Breast epithelium (tissue), 4 donors: ENCODE measurements at regions not wholly inside any gene's neighbourhood (a gene's known extent, or its start where the extent isn't known, plus 50 kb on each side); places are given as distances from the start of the nearest gene placed in this dataset.

ENCODE experiments used
- DNase-seq, 2 donors: peaks; one replicate each; pipeline ENCODE4 v3.0.0-alpha.2; 2019; ENCODE audit warnings: low spot score in 2 of 2
- H3K27ac ChIP-seq, 2 donors: fragments of 200-600 bp; sonication (generic) in 1 of 2; one replicate each; pipeline ENCODE4 v1.5.1; 2016 to 2019; ENCODE audit warnings: mild to moderate bottlenecking in 1 of 2
- H3K27me3 ChIP-seq, 2 donors: fragments of 200-600 bp; sonication (generic) in 1 of 2; one replicate each; pipeline versions ENCODE4 v1.5.1 to v1.6.0; 2017 to 2019; ENCODE audit warnings: control low read depth in 1 of 2, mild to moderate bottlenecking in 1 of 2
- H3K36me3 ChIP-seq: fragments of 200-600 bp; one replicate; pipeline ENCODE4 v1.5.1; 2019
- H3K4me1 ChIP-seq, 2 donors: fragments of 200-600 bp; sonication (generic); one replicate each; pipeline ENCODE4 v1.5.1; 2016 to 2019; ENCODE audit warnings: control low read depth in 1 of 2
- H3K4me3 ChIP-seq, 3 donors: fragments of 200-600 bp; sonication (generic); 1 replicate in 2 of 3; 2 replicates in 1 of 3; pipeline ENCODE4 v1.5.1; 2016 to 2019; ENCODE audit warnings: mild to moderate bottlenecking in 3 of 3, moderate library complexity in 2 of 3
- H3K9me3 ChIP-seq, 2 donors: fragments of 200-600 bp; sonication (generic) in 1 of 2; one replicate each; pipeline ENCODE4 v1.5.1; 2016 to 2019; ENCODE audit warnings: control low read depth in 1 of 2
- POLR2A ChIP-seq: fragments of 450-650 bp; IDR thresholded peaks from one replicate; pipeline ENCODE4 v1.6.1; 2016; ENCODE audit warnings: antibody characterized with exemption, mild to moderate bottlenecking, moderate library complexity
- POLR2AphosphoS5 ChIP-seq, 3 donors: sonication (generic); formaldehyde crosslinking; IDR thresholded peaks; one replicate each; pipeline ENCODE4 v1.6.1; 2017; ENCODE audit warnings: antibody characterized with exemption in 3 of 3
- intact Hi-C: fragments of 100-400 bp; cut with DNase I; formaldehyde crosslinking; loops from one replicate; pipeline ENCODE4 v1.15.1; 2023; ENCODE audit warnings: low total_unique reads
- TF ChIP-seq, protein P1 (sequence below), 3 donors: fragments of 450-650 bp; IDR thresholded peaks; one replicate each; pipeline ENCODE4 v1.5.1; 2016 to 2017; ENCODE audit warnings: antibody characterized with exemption in 3 of 3, mild to moderate bottlenecking in 3 of 3, moderate library complexity in 3 of 3

DNA sequence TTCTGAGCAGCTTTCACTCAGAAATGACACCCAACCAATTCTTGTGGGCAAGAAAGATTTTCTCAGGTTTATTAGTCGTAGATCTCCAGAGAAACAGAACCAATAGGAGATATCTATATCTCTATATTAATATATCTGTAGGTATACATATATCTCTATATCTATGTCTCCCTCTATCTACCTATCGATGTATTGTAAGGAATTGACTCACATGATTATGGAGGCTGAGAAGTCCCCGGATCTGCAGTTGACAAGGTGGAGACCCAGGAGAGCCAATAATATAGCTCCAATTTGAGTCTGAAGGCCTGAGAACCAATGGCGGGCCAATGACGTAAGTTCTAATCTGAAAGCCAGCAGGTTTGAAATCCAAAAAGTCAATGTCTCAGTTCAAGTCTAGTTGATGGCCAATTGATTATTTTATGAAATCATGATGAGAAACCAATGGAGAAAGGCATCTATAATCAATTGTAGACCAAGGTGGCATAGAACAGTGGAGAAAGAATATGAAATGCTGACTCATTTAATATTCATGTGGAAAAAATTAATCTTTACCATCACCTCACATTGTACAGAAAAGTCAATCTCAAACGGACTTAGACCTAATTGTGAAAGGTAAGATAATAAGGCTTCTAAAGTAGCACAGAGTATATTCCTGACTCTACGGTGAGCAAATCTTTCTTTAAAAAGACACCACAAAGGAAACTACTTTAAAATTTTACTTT, 65.6 kb upstream of the CHRNA7 start:
- H3K9me3 ChIP-seq, result peaks cover 11% of the 10 kb centered on the region in 2 donors
- H3K27me3 ChIP-seq, result peaks cover 0 to 1% of the 10 kb centered on the region in 2 donors
- H3K4me1 ChIP-seq, result no peaks in the 10 kb centered on the region
- no peak overlapping the region for H3K27ac ChIP-seq
- intact Hi-C loops, result no loop called here
- no peak for TF ChIP-seq POLR2AphosphoS5 (IDR thresholded peaks at IDR 0.05)
- TF ChIP-seq POLR2A, result no peak
- TF ChIP-seq, protein P1, sequence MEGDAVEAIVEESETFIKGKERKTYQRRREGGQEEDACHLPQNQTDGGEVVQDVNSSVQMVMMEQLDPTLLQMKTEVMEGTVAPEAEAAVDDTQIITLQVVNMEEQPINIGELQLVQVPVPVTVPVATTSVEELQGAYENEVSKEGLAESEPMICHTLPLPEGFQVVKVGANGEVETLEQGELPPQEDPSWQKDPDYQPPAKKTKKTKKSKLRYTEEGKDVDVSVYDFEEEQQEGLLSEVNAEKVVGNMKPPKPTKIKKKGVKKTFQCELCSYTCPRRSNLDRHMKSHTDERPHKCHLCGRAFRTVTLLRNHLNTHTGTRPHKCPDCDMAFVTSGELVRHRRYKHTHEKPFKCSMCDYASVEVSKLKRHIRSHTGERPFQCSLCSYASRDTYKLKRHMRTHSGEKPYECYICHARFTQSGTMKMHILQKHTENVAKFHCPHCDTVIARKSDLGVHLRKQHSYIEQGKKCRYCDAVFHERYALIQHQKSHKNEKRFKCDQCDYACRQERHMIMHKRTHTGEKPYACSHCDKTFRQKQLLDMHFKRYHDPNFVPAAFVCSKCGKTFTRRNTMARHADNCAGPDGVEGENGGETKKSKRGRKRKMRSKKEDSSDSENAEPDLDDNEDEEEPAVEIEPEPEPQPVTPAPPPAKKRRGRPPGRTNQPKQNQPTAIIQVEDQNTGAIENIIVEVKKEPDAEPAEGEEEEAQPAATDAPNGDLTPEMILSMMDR (IDR thresholded peaks at IDR 0.05), result no peak
- H3K4me3 ChIP-seq, result no peak overlapping the region
- no peak for DNase-seq
- no peaks in the 10 kb centered on the region for H3K36me3 ChIP-seq

DNA sequence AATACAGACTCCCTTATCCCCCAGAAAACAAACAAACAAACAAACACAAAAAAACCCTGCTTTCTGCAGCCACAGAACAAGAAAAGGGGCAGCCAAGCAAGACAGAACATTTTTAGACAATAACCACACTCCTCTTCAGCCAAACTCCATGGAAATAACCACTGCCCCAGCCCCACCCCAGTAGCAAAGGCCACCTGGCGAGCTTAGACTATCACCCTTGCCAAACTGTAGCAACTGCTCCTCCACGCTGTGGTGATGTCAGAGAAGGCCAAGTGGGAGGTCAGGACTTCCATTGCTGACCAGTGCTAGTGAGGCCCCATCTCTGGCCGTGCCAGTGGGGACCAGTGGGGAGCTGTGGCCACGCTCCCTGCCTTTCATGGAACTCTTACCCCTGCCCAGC, 60.3 kb upstream of the CHRNA7 start:
- H3K27ac ChIP-seq, result no peak overlapping the region
- TF ChIP-seq POLR2AphosphoS5 (IDR thresholded peaks at IDR 0.05), result no peak
- TF ChIP-seq, protein P1 (IDR thresholded peaks at IDR 0.05), result no peak
- no peak for TF ChIP-seq POLR2A
- H3K9me3 ChIP-seq, result no peaks in the 10 kb centered on the region
- H3K27me3 ChIP-seq, result peaks cover 0 to 4% of the 10 kb centered on the region in 2 donors
- H3K36me3 ChIP-seq, result no peaks in the 10 kb centered on the region
- H3K4me3 ChIP-seq, result no peak overlapping the region
- DNase-seq, result no peak
- intact Hi-C loops, result no loop called here
- H3K4me1 ChIP-seq, result no peaks in the 10 kb centered on the region

DNA sequence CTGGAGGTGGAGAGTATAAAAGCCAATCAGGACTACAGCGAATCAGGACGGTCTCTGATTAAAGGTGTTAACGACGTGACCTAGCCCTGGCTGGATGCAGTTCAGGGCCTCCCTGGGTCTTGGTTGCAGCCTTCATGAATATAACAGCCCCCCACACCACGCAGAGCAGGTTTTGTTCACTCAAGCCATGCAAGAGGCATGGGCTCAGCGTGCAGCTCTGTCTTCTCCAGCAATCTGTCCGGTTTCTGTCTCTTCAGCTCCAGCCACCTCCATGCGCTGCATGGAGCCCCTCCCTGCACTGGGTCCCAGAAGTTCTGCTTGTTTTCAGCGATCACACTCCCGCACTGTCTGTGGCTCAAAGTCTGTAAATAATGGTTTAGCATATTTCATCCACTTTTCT, 57.1 kb upstream of the CHRNA7 start:
- Histone ChIP-seq H3K4me3 (no peak overlapping the region), H3K36me3 (no peaks in the 10 kb centered on the region), H3K4me1 (no peaks in the 10 kb centered on the region), H3K27ac (no peak overlapping the region), H3K9me3 (no peaks in the 10 kb centered on the region), H3K27me3 (peaks cover 0 to 28% of the 10 kb centered on the region in 2 donors)
- TF ChIP-seq, protein P1 (IDR thresholded peaks at IDR 0.05), result no peak
- TF ChIP-seq POLR2A, result no peak
- no peak for TF ChIP-seq POLR2AphosphoS5 (IDR thresholded peaks at IDR 0.05)
- no peak for DNase-seq
- intact Hi-C loops, result no loop called here

DNA sequence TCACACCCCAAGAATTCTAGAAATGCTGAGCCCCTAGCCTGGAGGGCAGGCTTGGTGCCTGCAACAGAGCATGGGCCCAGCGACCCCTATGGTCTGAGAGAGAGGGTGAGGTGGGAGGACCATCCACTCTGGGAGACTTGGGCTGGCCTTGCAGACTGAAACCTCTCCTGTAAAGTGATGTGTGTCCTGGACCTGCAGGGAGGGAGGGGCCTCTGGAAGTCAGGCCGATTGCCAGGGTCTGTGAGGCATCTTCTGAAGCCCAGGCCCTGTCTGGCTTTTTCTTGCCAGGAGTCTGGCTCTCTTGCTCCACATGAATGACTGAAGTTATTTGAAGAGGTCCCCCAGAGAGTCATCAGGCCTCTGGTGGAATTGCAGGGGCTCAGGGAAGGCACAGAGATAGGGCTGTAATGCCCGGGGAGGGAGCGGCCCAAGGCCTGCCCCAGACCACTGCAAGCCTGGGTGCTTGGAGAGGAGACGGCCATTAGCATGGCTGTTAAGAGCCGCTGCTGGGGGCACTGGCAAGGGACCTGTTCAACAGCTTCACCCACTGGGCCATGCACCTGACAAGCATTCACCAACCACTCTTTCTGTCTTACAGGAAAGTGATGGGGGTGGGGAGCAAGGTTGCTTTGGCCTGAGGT, 56.0 kb upstream of the CHRNA7 start:
- TF ChIP-seq POLR2AphosphoS5 (IDR thresholded peaks at IDR 0.05) (no peak), POLR2A (no peak)
- TF ChIP-seq, protein P1 (IDR thresholded peaks at IDR 0.05), result no peak
- intact Hi-C loops, result no loop called here
- no peaks in the 10 kb centered on the region for H3K4me1 ChIP-seq
- DNase-seq, result no peak
- no peaks in the 10 kb centered on the region for H3K36me3 ChIP-seq
- peaks cover 0 to 28% of the 10 kb centered on the region in 2 donors for H3K27me3 ChIP-seq
- no peak overlapping the region for H3K4me3 ChIP-seq
- no peak overlapping the region for H3K27ac ChIP-seq
- H3K9me3 ChIP-seq, result no peaks in the 10 kb centered on the region
